HG03064 (cell line): ENCODE measurements at regions not wholly inside any gene's neighbourhood (a gene's known extent, or its start where the extent isn't known, plus 50 kb on each side); places are given as distances from the start of the nearest gene placed in this dataset.
"Not testable (repeated sequence)": the region's sequence is repeated elsewhere in the genome, so short reads cannot be mapped to it uniquely, and the experiment has no call there.

Source experiments
- ATAC-seq: cut with Tn5 transposase; IDR thresholded peaks from one replicate; pipeline ENCODE4 v1.9.1; 2021; ENCODE audit warnings: low read depth; ENCODE audit not compliant: unreplicated experiment

GRCh38 chr2:8346706-8347430 is 335.0 kb upstream of the ID2 start:
- ATAC-seq, result no peak

GRCh38 chr2:8348911-8349310 is 332.9 kb upstream of the ID2 start:
- not testable (repeated sequence) for ATAC-seq

GRCh38 chr2:8352296-8352695 is 329.6 kb upstream of the ID2 start:
- no peak for ATAC-seq

DNA sequence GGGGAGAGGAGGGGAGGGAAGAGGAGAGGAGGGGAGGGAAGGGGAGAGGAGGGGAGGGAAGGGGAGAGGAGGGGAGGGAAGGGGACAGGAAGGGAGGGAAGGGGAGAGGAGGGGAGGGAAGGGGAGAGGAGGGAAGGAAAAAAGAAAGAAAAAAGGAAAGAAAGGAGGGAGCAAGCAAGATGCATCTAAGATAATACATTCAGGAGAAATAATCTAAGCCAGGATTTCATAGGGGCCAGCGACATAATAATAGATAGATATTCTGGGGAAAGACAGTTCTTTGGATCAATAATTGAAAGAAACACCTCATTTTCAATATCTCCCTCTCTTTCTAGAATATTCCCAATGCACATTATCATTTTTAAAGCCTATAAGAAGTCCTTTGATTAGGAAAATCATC is 328.9 kb upstream of the ID2 start:
- ATAC-seq, result no peak

- ATAC-seq, result no peak
These were observed 326.6 kb upstream of the ID2 start for GRCh38 chr2:8355102-8355859.

GRCh38 chr2:8357738-8358518 is 323.9 kb upstream of the ID2 start:
- no peak for ATAC-seq

- no peak for ATAC-seq
These were observed 319.9 kb upstream of the ID2 start for GRCh38 chr2:8361930-8362329.

DNA sequence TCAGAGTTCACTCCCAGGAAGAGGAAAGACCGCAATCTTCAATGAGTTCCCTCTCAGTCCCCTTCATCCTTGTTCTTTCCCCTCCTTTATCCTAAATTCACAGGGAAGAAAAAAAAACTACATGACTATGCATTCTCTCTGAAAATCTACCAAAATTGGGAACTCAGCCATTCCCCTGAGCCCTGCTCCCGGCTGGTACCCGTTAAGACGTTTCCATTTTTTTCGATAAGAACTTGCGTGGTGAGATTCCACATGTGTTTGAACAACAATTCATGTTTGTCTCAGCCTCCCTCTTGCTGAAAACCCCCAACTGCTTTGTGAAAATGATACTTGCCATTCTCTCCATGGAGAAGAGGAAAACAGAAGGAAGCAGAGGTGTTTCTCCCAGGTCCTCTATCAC is 318.7 kb upstream of the ID2 start:
- no peak for ATAC-seq

GRCh38 chr2:8364668-8365067 is 317.2 kb upstream of the ID2 start:
- no peak for ATAC-seq

- ATAC-seq, result no peak
These were observed 316.4 kb upstream of the ID2 start for GRCh38 chr2:8365331-8365910.

GRCh38 chr2:8367833-8368232 is 314.0 kb upstream of the ID2 start:
- ATAC-seq, result no peak

DNA sequence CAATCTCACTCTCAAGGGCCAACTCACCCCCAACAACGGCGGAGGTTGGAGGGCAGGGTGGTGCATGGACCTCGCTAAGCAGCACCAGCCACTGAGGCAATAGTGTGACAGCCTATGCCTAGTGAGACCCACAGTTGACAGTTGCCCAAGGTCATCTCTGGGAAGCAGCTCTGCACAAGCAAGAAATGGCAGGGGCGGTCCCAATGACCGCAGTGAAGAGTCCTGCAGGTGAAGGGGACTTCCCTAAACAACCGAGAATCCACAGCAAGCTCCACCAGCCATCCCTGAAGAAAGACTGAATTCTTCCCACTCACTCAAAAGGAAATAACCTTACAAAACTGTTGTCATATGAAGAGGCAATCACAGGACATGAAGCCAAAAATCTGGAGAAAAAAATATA is 313.4 kb upstream of the ID2 start:
- ATAC-seq, result no peak

DNA sequence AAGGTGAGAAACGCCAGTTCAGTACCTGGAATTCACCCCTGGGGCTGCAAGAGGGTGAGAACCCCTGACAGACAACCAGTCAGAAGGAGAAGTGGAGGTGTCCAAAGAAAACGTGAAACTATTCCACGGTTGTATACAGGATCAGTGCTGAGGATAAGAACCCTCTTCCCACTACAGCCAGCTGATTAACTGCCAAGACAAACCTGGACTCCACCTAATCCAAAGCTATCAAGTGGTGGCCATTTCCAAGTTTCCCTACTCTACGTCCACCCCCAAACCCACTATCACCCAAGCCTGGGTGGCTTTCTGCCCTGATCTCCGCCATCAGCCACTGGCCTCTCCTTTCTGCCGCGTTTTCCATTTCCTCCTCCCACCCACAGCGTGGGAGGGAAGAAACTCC is 312.3 kb upstream of the ID2 start:
- no peak for ATAC-seq

DNA sequence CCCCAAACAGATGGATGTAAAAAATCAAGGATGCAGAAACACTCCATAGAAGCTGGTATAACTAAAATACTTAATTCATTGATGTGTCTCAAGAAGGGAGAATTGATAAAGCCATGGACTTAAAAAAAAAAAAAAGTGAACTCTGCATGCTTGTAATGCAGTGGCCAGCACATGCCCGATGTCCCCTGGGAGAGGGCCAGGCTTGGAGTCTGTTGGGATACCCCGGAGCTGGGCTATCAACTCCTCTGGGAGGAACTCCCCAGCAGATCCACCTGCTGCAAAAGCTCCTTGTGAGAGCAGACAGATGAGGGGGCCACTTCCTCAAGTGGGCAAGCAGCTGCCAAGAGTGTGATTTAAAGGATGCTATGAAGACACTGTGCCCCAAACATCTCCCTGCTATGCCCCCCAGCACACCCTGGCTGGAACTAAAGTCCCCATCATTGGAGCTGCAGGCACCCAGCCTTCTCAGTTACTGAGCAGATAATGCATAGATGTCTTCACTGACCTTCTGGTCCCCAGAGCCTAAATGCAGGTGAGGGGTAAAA is 311.5 kb upstream of the ID2 start:
- ATAC-seq, result no peak

- no peak for ATAC-seq
These were observed 310.2 kb upstream of the ID2 start for GRCh38 chr2:8371653-8372052.

GRCh38 chr2:8374782-8375181 is 307.1 kb upstream of the ID2 start:
- no peak for ATAC-seq

DNA sequence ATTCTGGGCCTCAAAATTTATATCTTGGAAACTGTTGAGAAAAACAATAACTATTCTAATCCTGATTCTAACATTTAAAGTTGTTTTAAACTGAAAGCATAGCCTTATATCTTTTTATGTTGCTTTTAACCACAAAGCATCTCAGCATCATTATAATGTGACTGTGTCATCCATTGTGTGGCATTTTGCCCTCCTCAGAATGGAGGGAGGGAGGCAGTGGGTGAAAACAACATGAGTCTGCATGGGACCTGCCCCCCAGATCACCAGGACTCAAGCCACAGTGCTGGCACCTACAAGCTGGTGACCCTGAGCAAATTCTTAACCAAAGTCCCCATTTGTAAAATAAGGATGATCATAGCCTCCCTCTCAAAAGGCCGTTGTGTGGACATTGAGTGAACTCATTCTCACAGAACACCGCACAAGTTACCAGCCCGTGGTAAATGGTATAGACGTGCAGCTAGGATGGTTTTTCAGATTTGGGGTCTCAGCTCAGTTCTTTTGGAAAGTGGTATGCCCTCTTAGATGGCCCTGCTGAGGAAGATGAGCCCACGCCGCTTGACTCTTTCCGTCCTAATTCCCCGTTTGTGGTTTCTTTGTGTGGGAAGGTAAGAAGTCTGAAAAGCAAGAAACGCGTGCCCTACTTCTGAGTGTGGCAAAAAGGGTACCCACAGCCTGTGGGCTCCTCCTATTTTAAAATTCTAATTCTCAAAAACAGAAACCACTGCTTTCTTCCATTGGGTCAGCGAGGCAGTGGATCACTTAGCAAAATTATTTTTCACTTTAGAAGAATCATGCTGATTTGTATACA is 305.0 kb upstream of the ID2 start:
- ATAC-seq, result no peak

DNA sequence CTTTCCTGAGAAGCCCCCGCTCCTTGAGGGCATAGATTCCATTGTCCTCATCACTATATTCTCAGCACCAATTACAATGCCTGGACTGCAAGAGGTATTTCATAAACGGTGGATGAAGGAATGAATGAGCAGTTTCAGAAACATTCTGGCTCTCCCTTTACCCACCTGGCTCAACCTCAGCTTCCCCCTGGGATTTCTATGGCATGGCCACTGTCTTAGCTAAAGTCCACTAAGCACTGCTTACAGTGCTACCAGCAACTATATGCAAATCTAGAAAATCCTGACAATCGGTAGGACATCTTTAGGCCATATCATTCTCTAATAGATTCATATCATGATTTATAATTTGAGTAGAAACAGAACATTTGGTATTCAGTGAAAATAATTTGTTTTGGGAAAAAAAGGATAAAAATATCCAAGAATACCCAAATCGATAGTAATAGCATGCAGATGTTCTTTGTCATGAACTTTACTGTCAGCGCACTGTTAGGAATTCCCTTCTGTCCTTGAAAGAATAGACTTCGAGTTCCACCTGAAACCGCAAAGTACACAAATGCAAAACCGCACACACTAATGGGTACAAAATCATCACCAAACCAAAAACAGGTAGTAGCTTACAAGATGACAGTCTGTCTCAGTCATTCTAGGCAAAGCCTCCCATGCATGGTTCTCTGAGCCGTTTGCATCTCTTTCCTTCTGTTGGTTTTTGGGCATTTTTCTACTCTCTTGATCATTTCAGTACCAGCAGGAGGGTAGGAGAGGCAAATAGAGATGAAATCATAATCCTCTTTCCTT is 303.6 kb upstream of the ID2 start:
- ATAC-seq, result no peak

DNA sequence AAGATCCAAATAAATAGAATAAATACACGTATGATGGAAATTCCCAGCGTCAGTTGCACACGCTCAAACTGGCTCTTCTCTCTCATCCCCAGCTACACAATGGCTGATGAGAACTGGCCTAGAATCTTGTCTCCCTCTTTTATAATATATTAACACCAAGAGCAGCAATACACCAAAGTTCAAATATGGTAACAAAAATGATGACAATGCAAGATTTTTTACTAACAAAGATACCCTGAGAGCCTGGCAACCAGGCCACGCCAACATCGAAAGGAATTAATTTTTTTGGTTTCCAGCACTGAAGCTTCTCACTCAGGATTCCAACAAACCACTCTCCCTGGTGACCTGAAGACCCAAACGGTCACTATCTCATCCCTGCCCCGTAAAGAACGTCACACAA is 302.7 kb upstream of the ID2 start:
- ATAC-seq, result no peak
